KMS-11 (cell line): ENCODE measurements at regions not wholly inside any gene's neighbourhood (a gene's known extent, or its start where the extent isn't known, plus 50 kb on each side); places are given as distances from the start of the nearest gene placed in this dataset.

ENCODE experiments used
- H2AFZ ChIP-seq: fragments of 200-600 bp; sonication (generic); 2 replicates; pipeline ENCODE4 v1.6.1; 2016; ENCODE audit warnings: antibody characterized with exemption, mixed run types, low read depth
- H3K27ac ChIP-seq: fragments of 200-600 bp; sonication (generic); 2 replicates; pipeline ENCODE4 v1.6.1; 2016; ENCODE audit warnings: mild to moderate bottlenecking, mixed run types
- H3K27me3 ChIP-seq: fragments of 200-600 bp; sonication (generic); 2 replicates; pipeline ENCODE4 v1.6.1; 2017; ENCODE audit warnings: mild to moderate bottlenecking, low read depth, mixed run types, moderate library complexity; ENCODE audit not compliant: insufficient read depth
- H3K36me3 ChIP-seq: fragments of 200-600 bp; sonication (generic); 2 replicates; pipeline ENCODE4 v1.6.1; 2017; ENCODE audit warnings: mild to moderate bottlenecking, mixed run types; ENCODE audit not compliant: insufficient read depth
- H3K4me1 ChIP-seq: fragments of 200-600 bp; sonication (generic); 2 replicates; pipeline ENCODE4 v1.6.1; 2016; ENCODE audit warnings: mild to moderate bottlenecking, low read depth, mixed run types; ENCODE audit not compliant: poor library complexity, severe bottlenecking
- H3K4me2 ChIP-seq: fragments of 200-600 bp; sonication (generic); 2 replicates; pipeline ENCODE4 v1.7.0; 2016; ENCODE audit warnings: mild to moderate bottlenecking, mixed run types
- H3K4me3 ChIP-seq: fragments of 200-600 bp; sonication (generic); IDR thresholded peaks from 2 replicates; pipeline ENCODE4 v1.6.1; 2017; ENCODE audit warnings: low read depth, low read length, mixed read lengths; ENCODE audit not compliant: insufficient read depth
- H3K79me2 ChIP-seq: fragments of 200-600 bp; sonication (generic); 2 replicates; pipeline ENCODE4 v1.6.1; 2016; ENCODE audit warnings: low read depth, mixed run types; ENCODE audit not compliant: insufficient read depth
- H3K9ac ChIP-seq: fragments of 200-600 bp; sonication (generic); 2 replicates; pipeline ENCODE4 v1.6.1; 2016; ENCODE audit warnings: mild to moderate bottlenecking, mixed run types
- H4K20me1 ChIP-seq: fragments of 200-600 bp; sonication (generic); 2 replicates; pipeline ENCODE4 v1.6.1; 2016; ENCODE audit warnings: mild to moderate bottlenecking, mixed run types; ENCODE audit not compliant: insufficient read depth
- CTCF ChIP-seq: fragments of 200-600 bp; sonication (generic); conservative IDR thresholded peaks from 2 replicates; pipeline ENCODE4 v1.6.1; 2017; ENCODE audit warnings: low read depth, mild to moderate bottlenecking, antibody characterized with exemption, low read length, moderate library complexity, mixed read lengths

DNA sequence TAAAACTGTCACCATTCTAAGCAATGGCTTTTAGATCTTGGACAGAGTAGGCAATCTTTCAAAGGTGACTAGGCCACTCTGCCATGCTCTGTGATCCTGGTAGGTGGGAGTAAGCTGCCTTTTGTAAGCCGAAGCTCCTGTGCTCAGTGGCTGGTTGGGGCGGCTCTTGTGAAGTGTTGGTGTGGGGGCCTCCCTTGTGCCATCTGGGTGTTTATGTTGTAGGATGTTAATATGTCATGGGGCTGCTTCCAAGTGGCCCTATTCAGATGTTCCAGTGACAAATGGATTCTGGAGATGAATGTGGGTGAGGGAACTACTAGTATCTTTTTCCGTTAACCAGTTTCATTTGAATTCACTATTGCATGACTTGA, 116.8 kb upstream of the SPRED2 start:
- Histone ChIP-seq H2AFZ (no peak overlapping the region), H3K4me3 (no peak overlapping the region), H3K9ac (no peak overlapping the region), H3K36me3 (no peaks in the 10 kb centered on the region), H4K20me1 (no peaks in the 10 kb centered on the region), H3K4me2 (no peak overlapping the region), H3K27me3 (no peaks in the 10 kb centered on the region), H3K27ac (no peak overlapping the region), H3K79me2 (no peaks in the 10 kb centered on the region), H3K4me1 (peaks cover 10% of the 10 kb centered on the region)
- TF ChIP-seq CTCF = no peak

DNA sequence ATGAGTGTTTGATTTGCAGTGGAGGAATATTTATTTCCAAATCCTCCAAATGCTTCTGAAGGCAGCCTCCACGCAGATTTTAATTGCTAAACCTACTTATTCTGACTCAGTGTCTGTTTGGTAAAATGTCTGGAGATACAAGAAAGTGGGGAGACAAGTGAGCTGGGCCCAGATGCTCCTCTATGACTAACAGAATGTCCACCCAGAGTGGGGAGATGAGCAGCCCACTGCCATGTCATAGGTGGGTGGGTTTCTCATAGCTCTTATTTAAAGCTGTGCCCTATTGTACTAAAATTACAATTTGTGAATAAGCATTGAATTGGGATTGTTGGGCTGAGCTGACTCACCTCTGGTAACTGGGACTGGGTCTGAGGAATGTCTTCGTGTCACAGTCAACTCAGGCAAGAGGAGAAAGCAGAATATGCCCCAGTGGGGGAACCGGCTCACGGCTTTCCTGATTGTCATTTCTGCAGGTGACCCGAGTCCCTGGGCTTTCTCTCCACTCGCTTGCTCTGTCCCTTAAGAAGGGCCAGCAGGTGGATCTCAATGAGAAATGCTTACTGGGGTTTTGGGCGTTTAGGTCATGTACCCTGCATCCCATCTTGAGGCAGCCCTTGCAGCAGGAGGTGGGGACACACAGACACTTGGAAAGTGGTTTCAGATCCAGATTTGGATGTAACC, 116.3 kb upstream of the SPRED2 start:
- Histone ChIP-seq H3K4me3 (no peak overlapping the region), H3K9ac (no peak overlapping the region), H3K79me2 (no peaks in the 10 kb centered on the region), H3K4me2 (no peak overlapping the region), H3K27ac (no peak overlapping the region), H3K4me1 (peaks cover 10% of the 10 kb centered on the region), H2AFZ (no peak overlapping the region), H4K20me1 (no peaks in the 10 kb centered on the region), H3K27me3 (no peaks in the 10 kb centered on the region), H3K36me3 (no peaks in the 10 kb centered on the region)
- TF ChIP-seq CTCF = no peak

DNA sequence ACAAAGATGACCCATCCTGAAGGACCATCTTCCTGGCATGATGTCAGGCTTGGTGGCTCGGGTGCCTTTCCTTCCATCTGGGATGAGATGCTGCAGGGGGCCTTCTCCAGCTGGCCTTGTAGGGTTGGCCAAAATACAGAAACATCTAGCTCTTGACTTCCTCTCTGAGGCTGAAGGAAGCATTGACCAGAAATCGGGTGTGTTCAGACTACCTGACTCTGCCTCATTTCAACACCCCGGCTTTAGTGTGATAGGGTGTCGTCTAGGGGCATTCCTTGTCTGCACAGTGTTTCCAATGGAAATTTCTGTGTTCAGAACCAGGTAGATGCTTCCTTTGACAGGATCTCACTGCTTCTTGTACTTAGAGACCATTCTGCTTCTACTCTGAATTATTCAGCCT, 115.7 kb upstream of the SPRED2 start:
- Histone ChIP-seq H2AFZ (no peak overlapping the region), H3K9ac (no peak overlapping the region), H3K4me2 (no peak overlapping the region), H3K79me2 (no peaks in the 10 kb centered on the region), H3K36me3 (no peaks in the 10 kb centered on the region), H3K4me1 (peaks cover 4% of the 10 kb centered on the region), H4K20me1 (no peaks in the 10 kb centered on the region), H3K4me3 (no peak overlapping the region), H3K27me3 (no peaks in the 10 kb centered on the region), H3K27ac (no peak overlapping the region)
- TF ChIP-seq CTCF = no peak

DNA sequence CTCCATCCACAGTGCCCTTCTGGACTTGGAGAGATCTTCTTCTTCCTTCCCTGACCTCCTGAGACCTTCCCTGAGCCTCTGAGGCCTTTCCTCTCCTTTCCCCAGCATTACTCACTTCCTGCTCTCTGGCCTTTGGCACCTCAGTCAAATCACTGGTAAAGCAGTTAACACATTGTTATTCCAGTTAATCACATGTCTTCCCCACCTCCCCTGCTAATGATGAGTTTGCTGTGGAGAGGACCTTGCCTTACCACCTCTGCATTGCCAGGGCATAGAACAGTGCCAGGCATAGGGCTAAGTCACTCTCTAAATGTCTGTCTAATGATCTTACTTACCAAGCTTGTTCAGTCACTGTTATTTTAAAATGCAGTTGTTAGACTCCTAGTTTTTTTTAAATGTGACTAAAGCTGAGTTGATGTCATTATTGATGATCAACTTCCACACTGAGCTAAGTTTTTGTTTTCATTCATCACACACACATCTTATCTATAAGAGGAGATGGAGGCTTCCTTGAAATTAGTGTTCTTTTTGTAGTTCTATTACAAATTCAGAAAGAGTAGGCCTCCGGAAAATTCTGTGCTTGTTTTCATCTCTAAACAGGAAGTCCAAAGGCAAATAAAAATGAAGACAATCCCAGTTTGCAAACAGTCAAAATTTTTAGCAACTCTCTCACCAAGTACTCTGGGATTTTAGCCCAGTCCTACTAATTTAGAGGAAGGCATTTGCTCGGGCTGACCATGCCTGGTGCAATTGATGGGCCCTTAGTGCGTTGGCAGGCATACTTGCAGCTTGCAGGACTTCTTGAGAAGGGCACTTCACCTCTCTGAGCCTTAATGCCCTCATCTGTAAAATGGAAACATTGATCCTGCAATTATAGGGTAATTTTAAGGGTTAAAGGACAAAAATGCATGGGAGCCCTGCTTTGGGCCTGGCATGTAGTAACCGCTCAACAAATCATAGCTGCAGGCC, 113.7 kb upstream of the SPRED2 start:
- no peak overlapping the region for H3K4me3 ChIP-seq
- H4K20me1 ChIP-seq = no peaks in the 10 kb centered on the region
- no peak overlapping the region for H3K27ac ChIP-seq
- no peak overlapping the region for H3K9ac ChIP-seq
- no peaks in the 10 kb centered on the region for H3K79me2 ChIP-seq
- no peak for TF ChIP-seq CTCF
- H2AFZ ChIP-seq = no peak overlapping the region
- H3K27me3 ChIP-seq = no peaks in the 10 kb centered on the region
- H3K36me3 ChIP-seq = no peaks in the 10 kb centered on the region
- H3K4me2 ChIP-seq = no peak overlapping the region
- no peaks in the 10 kb centered on the region for H3K4me1 ChIP-seq
